ENCODE measurements at regions not wholly inside any gene's neighbourhood (a gene's known extent, or its start where the extent isn't known, plus 50 kb on each side); places are given as distances from the start of the nearest gene placed in this dataset.
A peak's percentile ranks its signal among the peaks of the same experiment; 100 is the strongest.

GRCh38 chr14:39768589-39768988, 336.4 kb upstream of the FBXO33 start:
- DNase-seq, result no peak

DNA sequence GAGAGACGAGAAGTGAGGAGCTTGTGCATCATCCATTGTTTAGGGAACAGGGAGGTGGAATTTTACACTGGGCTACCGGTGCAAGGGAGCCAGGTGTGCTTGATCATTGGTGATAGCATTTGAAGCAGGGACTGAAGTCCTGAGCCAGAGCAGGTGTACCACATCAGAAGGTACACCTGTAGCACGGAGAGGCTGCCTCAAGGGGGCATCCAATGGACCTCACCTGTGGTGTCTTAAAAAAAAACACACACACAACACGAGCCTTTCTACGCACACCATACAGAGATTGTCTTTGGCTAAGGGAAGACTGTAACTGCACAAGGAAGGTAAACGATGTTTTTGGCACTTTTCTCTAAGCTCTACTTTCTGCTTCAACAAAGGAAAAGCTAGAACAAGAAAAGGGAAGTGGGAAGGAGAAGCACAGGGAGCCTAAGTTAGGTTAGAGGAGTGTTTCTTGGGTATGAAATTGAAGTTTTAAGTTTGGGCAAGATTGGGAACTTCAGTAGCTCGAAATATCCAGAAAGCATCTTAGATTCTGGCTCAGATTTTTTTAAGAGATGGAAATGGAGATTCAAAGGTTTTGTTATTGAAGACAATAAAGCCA, 334.3 kb upstream of the FBXO33 start:
- DNase-seq, result no peak

DNA sequence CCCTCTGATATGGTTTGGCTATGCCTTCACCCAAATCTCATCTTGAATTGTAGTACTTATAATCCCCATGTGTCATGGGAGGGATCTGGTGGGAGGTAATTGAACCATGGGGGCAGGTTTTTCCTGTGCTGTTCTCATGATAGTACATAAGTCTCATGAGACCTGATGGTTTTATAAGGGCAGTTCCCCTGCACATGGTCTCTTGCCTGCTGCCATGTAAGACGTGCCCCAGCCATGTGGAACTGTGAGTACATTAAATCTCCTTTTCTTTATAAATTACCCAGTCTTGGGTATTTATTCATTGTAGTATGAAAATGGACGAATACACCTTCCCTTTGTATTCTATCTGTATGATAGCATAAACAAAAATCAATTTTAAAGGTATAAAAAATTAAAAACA, 333.4 kb upstream of the FBXO33 start:
- DNase-seq, result no peak

DNA sequence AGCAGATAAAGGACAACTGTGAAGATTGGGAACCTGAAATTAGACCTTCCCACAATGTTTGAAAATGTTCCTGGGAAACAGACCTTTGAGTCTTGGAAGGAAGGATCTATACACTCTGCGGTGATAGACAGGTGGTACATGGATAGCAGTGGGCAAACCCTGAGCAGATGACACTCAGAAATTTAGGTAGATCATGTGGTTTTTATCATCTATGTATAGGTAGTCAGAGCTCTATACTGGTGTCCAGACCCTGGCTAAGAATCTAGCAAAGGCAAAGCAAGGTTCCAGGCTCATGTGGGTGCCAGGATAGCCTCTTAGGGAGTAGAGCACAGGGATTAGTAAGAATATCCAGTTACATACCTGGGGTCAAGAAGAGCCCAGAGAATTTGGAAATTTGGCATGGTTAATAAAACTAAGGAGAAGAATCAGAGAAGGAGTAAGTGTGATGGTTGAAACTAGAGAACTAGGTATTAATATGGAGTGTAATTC, 331.2 kb upstream of the FBXO33 start:
- no peak for DNase-seq

DNA sequence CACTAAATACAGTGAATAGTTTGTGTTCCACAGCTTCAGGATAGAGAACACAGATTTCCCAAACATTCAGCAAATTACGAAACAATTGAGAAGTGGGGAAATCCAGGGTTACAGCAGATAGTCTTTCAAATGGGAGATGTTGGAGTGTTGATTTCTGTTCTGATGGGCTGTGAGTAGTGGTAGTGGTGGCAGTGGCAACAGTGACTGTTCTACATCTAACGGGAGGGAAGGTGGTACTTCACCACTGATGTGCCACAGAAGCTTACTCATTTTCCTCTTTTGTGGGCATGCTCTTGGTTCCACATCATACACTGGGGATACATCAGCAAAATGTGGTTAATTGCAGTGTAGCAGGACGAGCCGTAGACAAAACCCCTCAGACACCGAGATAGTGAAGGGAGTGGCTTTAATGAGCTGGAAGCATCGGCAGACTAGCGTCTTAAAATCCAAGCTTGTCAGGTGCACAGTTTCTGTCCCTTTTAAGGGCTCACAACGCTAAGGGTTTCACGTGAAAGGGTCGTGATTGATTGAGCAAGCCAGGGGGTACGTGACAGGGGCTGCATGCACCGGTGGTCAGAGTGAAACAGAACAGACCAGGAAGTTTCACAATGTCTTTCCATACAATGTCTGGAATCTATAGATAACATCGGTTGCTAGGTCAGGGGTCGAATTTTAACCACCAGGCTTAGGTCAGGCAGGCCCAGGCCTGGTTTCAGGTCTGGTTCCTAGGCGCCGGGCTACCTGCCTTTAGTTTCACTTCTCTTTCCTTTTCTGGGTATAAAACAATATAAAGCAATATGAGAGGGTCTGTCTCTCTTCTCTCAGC, 330.6 kb upstream of the FBXO33 start:
- no peak for DNase-seq

DNA sequence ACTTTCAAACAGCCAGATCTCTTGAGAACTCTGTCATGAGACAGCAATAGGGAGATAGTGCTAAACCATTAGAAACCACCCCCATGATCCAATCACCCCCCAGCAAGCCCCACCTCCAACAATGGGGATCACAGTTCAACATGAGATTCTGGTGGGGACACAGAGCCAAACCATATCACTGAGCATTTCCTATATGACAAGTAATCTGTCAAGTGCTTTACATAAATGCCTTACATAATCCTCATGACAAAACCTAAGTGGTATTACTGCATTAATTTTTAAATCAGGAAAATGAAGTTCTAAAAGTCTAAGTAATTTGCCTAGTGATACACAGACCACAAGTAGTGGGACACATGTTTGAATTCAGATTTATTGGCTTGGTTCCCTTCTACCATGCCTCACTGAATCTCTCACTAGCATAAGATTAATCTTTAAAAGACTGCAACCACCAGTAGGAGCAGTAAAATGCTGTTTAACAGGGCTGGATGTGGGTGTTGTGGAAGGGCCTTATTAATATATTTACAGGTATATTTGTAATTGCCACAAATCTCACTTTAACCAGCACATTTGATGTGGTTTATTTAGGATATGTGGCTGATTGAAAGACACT, 323.1 kb upstream of the FBXO33 start:
- no peak for DNase-seq

DNA sequence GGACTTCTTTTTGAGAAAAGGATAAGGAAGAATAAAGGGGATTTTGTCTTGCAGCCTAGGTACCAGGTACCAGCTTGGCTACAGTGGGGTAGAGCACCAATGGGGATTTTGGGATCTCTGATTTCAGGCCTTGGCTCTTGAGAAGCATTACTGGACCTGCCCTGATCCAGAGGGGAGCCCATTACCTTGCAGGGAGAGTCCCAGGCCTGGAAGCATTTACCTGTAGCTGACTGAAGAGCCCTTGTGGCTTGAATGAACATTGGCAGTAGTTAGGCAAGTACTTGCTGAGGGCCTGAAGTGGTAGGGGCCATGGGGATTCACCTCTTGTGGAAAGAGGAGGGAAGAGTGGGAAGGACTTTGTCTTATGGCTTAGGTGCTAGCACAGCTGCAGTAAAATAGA, 308.2 kb upstream of the FBXO33 start:
- DNase-seq, result no peak

DNA sequence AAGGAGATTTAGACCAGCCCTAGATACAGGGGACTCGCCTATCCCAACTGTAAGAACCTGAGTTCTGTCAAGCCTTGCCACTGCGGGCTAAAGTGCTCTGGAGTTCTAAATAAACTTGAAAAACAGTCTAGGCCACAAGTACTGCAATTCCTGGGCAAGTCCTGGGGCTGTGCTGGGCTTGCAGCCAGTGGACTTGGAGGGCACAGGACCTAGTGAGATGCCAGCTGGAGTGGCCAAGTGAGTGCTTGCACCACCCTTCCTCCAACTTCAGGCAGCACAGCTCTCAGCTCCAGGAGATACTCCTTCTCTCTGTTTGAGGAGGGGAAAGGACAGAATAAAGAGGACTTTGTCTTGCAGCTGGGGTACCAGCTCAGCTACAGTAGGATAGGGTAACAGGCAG, 307.6 kb upstream of the FBXO33 start:
- DNase-seq, result no peak

DNA sequence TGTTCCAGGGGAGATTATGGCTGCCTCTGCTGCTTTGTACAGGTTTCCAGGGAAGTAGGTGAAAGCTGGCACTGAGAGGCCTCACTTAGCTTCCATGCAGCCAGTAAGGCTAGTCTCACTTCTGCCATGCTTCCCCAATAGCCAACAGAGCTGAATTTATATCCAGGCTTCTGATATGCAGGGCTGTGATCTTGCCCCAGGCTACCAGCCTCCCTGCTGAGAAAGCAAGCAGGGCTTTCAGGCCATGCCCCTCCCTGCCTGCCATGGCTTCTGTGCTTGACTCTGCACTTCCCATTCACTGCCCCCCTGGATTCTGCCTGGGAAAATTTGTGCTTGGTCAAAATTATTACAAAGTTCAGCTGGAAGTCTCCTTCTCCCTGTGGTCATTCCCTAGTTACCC, 302.1 kb upstream of the FBXO33 start:
- no peak for DNase-seq

GRCh38 chr14:39733741-39734140, 301.5 kb upstream of the FBXO33 start:
- no peak for DNase-seq

DNA sequence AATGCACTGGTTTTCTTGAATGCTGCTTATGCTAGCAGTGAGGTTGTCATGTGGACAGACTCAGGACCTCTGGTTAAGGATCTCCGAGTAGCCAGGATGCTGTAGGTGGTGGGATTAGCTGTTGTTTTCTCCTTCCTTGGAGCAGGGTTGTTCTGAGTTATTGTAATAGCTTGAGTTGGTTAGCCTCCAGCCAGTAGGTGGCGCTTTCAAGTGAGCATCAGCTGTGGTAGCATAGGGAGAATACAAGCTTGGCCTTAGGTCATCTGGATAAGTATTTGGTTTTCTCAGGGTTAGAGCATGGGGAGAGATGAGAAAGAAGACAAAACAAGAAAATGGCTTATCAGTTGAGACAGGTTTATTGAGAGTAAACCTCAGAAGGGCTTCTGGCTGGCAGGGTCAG, 299.7 kb upstream of the FBXO33 start:
- DNase-seq, result no peak

- no peak for DNase-seq
Measured at GRCh38 chr14:39726563-39726962, 294.3 kb upstream of the FBXO33 start.

DNA sequence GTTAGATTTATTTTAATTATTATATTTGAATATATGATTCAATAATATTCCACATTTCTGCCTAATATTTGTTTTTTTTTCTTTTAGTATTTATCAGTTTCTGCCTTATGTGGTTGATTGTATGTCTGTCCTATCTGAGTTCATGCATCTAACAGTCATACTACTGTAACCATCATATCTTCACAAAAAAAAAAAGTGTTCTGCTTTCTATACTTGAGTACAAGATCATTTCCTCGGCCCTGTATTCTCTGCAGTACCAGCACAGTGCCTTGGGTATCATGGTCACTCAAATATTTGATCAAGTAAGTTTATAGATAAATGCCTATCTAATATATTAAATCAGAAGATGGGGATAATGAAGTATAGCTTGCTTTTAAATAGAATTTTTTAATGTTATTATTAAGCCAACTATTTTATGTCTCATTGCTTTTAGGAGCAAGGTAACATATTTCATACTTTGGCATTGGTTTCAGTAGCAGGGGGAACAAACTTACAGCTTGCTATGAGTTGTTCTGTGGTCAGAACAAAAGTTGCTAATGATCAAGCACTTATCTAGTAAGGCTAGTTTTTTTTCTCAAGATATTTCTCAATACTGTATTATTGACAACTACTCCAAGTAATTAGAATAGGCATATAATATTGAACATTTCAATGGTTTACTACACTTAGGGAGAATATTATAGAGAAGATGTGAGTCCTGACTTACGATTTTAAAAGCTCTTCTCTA, 290.5 kb upstream of the FBXO33 start:
- no peak for DNase-seq

DNA sequence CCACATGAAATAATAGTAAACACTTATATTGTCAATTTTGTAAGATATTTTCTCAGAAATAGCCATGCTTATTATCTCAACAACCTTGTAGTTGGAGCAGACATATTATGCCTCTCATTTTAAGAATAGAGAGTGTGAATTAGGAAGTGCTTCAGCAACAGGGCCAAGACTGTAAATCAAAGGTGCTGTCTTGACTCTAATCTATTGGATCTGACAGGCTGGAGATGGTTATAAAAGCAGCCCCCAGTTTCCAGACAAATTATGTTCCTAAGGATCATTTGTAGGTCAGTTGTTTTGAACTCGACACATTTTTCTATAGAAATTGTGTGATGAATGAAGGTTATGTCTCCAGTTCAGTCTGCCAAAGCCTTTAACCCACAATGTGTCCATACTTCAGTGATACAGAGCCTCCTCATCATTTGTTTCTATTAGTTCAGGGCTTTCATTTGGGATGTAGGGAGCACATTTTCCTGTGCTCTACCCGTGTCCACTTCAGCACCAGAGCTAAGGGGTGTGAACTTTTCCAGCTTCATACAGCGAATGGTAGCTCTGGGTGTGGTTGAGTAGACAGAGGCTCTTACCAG, 284.8 kb upstream of the FBXO33 start:
- DNase-seq, result no peak

GRCh38 chr14:39712293-39712999, 280.2 kb upstream of the FBXO33 start:
- DNase-seq, result no peak

DNA sequence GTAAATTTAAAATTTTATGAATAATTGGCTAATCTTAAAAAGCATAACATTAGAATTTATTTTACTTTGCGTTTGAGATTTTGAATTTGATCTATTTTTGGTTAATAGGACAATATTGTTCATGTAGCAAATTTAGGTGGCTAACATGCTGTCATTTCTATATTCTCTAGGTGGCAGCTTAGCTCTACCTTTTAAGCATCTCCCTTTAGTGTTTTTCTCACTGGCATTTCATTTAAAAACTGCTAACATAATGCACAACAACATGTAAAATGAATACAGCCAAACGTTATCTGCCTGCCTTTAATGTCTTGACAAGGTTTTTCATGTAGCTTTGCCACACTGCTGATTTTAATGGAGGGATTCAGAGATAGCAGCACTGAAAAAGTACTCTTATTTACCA, 272.4 kb upstream of the FBXO33 start:
- peak in 1 of 3 donors; percentile 3 for DNase-seq

DNA sequence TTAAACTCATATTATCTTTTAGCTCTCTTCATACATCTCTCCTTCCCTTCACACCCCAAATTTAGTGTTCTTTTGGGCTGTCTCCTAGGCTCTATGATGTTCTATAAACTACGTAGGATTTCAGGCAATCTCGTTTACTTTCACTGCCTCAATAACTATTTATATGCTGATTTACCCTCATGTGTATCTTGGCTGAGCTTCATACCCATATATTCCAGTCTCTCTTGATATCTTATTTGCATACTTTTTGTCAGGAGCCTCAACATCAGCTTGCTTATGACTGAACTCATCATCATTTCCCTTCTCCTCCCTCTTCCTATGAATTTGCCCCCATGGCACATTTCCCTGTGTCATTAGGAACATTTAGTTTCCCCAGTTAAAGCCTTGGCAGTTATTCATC, 262.1 kb upstream of the FBXO33 start:
- DNase-seq, result no peak

DNA sequence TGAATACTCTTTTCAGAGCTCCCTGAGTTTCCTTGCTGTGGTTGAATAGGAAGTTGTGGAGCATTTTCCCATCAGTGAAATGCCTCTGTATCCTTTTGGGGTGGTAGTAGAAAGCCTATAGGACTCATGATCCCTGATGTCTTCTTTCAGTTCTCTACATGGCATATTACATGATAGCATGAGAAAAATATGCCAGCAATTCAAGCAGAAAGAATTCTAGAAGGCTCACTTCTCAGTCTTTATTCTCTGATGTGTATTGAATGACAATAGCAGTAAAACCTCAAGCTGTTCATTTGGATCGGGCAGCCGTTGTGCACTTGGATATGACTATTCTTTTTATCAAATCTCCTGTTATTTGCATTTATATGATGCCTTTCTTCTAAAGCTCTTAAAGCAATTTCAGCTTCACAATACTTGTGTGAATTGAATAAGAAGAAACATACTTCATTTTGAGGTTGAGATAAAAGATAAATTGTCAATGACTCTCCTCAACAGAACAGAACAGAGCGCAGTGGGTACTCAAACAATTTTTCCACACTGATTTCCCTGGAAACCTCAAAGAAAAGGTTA, 251.5 kb upstream of the FBXO33 start:
- DNase-seq, result no peak

DNA sequence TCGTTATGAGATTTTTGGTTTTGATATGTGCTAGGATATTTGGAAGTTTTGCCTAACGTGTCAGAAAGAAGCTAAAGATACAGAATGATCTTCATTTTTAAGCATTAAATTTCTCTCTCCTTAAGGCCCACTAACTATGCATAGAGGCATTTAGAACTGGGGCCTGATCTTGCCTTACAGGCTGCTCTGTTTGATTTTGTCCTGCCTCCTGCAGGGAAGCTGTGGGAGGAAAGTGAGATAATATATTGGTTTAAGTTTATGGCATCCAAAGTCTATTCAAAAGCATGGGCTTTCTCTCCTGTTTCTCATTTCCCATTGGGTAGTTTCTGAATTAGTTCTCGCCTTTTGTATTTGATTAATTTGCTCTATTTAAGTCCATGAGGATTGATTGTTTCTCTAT, 250.3 kb upstream of the FBXO33 start:
- no peak for DNase-seq

- no peak for DNase-seq
Measured at GRCh38 chr14:39681782-39682399, 249.7 kb upstream of the FBXO33 start.

GRCh38 chr14:39680777-39681176, 248.5 kb upstream of the FBXO33 start:
- no peak for DNase-seq
